ENCODE measurements at regions not wholly inside any gene's neighbourhood (a gene's known extent, or its start where the extent isn't known, plus 50 kb on each side); places are given as distances from the start of the nearest gene placed in this dataset.

- TF ChIP-seq CTCF (IDR thresholded peaks at IDR 0.05) = no peak
- TF ChIP-seq POLR2A (IDR thresholded peaks at IDR 0.05) = no peak
These were observed 71.7 kb downstream of the MRM1 start for GRCh38 chr17:36673068-36673467.
